Hindlimb muscle (tissue), 1 donor: ENCODE measurements at regions not wholly inside any gene's neighbourhood (a gene's known extent, or its start where the extent isn't known, plus 50 kb on each side); places are given as distances from the start of the nearest gene placed in this dataset.

Experiments
- DNase-seq: peaks from one replicate; pipeline ENCODE4 v3.0.0-alpha.2; 2013

- DNase-seq: no peak
Observed at GRCh38 chr22:44554411-44554810, 56.4 kb upstream of the RTL6 start.

- peak; percentile 76 for DNase-seq
Observed at GRCh38 chr22:44550711-44551491, 52.9 kb upstream of the RTL6 start.

GRCh38 chr22:44549701-44550100 is 51.7 kb upstream of the RTL6 start:
- DNase-seq: no peak

GRCh38 chr22:44548981-44549380 is 50.9 kb upstream of the RTL6 start:
- no peak for DNase-seq
